Tibial artery (tissue), 4 donors: ENCODE measurements at regions not wholly inside any gene's neighbourhood (a gene's known extent, or its start where the extent isn't known, plus 50 kb on each side); places are given as distances from the start of the nearest gene placed in this dataset.

Experiments used
- DNase-seq, 2 donors: peaks; one replicate each; pipeline ENCODE4 v3.0.0-alpha.2; 2019
- H3K27ac ChIP-seq, 2 donors: fragments of 200-600 bp; sonication (generic) in 1 of 2; 1 replicate in 1 of 2; 2 replicates in 1 of 2; pipeline ENCODE4 v1.5.1; 2018 to 2019; ENCODE audit warnings: mild to moderate bottlenecking in 1 of 2
- H3K27me3 ChIP-seq, 2 donors: fragments of 200-600 bp; sonication (generic) in 1 of 2; one replicate each; pipeline versions ENCODE4 v1.5.1 to v1.6.0; 2016 to 2019
- H3K36me3 ChIP-seq, 3 donors: fragments of 200-600 bp; sonication (generic) in 2 of 3; one replicate each; pipeline ENCODE4 v1.5.1; 2016 to 2019; ENCODE audit warnings: mild to moderate bottlenecking in 2 of 3
- H3K4me1 ChIP-seq, 4 donors: fragments of 200-600 bp; sonication (generic) in 2 of 4; 1 replicate in 3 of 4; 2 replicates in 1 of 4; pipeline ENCODE4 v1.5.1; 2016 to 2019
- H3K4me3 ChIP-seq, 2 donors: fragments of 200-600 bp; sonication (generic) in 1 of 2; 1 replicate in 1 of 2; 2 replicates in 1 of 2; pipeline ENCODE4 v1.5.1; 2018 to 2019; ENCODE audit warnings: mild to moderate bottlenecking in 2 of 2
- H3K9me3 ChIP-seq, 3 donors: fragments of 200-600 bp; sonication (generic) in 1 of 3; one replicate each; pipeline ENCODE4 v1.5.1; 2016 to 2019
- CTCF ChIP-seq, 2 experiments: fragments of 200-600 bp in 1 of 2; fragments of 450-650 bp in 1 of 2; IDR thresholded peaks; one replicate each; pipeline ENCODE4 v1.5.1; 2017 to 2019; ENCODE audit warnings: antibody characterized with exemption in 2 of 2, mild to moderate bottlenecking in 1 of 2, moderate library complexity in 1 of 2
- intact Hi-C: fragments of 100-400 bp; cut with DNase I; formaldehyde crosslinking; loops from one replicate; pipeline ENCODE4 v1.15.0; 2023; ENCODE audit warnings: low total_unique reads

- TF ChIP-seq CTCF (IDR thresholded peaks at IDR 0.05): no peak
- intact Hi-C loops: no loop called here
- Histone ChIP-seq H3K9me3 (no peaks in the 10 kb centered on the region), H3K36me3 (no peaks in the 10 kb centered on the region), H3K4me1 (no peaks in the 10 kb centered on the region), H3K27ac (no peak overlapping the region), H3K4me3 (no peak overlapping the region), H3K27me3 (no peaks in the 10 kb centered on the region)
- DNase-seq: no peak
These were observed 169.4 kb upstream of the HMCN1 start for GRCh38 chr1:185564816-185565215.

GRCh38 chr1:185562461-185563359, 171.5 kb upstream of the HMCN1 start:
- intact Hi-C loops: no loop called here
- no peak for TF ChIP-seq CTCF (IDR thresholded peaks at IDR 0.05)
- no peak overlapping the region for H3K27ac ChIP-seq
- H3K27me3 ChIP-seq: no peaks in the 10 kb centered on the region
- H3K4me1 ChIP-seq: no peaks in the 10 kb centered on the region
- no peaks in the 10 kb centered on the region for H3K9me3 ChIP-seq
- H3K36me3 ChIP-seq: no peaks in the 10 kb centered on the region
- DNase-seq: no peak
- no peak overlapping the region for H3K4me3 ChIP-seq

- Histone ChIP-seq H3K9me3 (no peaks in the 10 kb centered on the region), H3K4me1 (no peaks in the 10 kb centered on the region), H3K4me3 (no peak overlapping the region), H3K36me3 (no peaks in the 10 kb centered on the region), H3K27me3 (no peaks in the 10 kb centered on the region), H3K27ac (no peak overlapping the region)
- DNase-seq: no peak
- intact Hi-C loops: no loop called here
- no peak for TF ChIP-seq CTCF (IDR thresholded peaks at IDR 0.05)
These were observed 172.6 kb upstream of the HMCN1 start for GRCh38 chr1:185561629-185562028.

GRCh38 chr1:185560760-185561159, 173.4 kb upstream of the HMCN1 start:
- no peak for TF ChIP-seq CTCF (IDR thresholded peaks at IDR 0.05)

GRCh38 chr1:185559684-185560331, 174.4 kb upstream of the HMCN1 start:
- TF ChIP-seq CTCF (IDR thresholded peaks at IDR 0.05): no peak
- peak in 1 of 2 donors; percentile 35 for DNase-seq

More at GRCh38 chr1:185560760-185561159, 173.4 kb upstream of the HMCN1 start:
- H3K9me3 ChIP-seq: no peaks in the 10 kb centered on the region
- no peaks in the 10 kb centered on the region for H3K27me3 ChIP-seq
- peak in 1 of 2 donors; percentile 26 for DNase-seq
- no peak overlapping the region for H3K27ac ChIP-seq
- H3K36me3 ChIP-seq: no peaks in the 10 kb centered on the region
- no peak overlapping the region for H3K4me3 ChIP-seq
- no peaks in the 10 kb centered on the region for H3K4me1 ChIP-seq
- intact Hi-C loops: no loop called here

More at GRCh38 chr1:185559684-185560331, 174.4 kb upstream of the HMCN1 start:
- Histone ChIP-seq H3K9me3 (no peaks in the 10 kb centered on the region), H3K27me3 (no peaks in the 10 kb centered on the region), H3K27ac (no peak overlapping the region), H3K36me3 (no peaks in the 10 kb centered on the region), H3K4me3 (no peak overlapping the region), H3K4me1 (no peaks in the 10 kb centered on the region)
- intact Hi-C loops: no loop called here
